Gastrocnemius medialis (tissue), 4 donors: ENCODE measurements at regions not wholly inside any gene's neighbourhood (a gene's known extent, or its start where the extent isn't known, plus 50 kb on each side); places are given as distances from the start of the nearest gene placed in this dataset.

Source experiments
- ATAC-seq, 2 donors: fragments of 150-250 bp; one replicate each; pipeline ENCODE4 v1.9.1; 2016
- DNase-seq, 2 donors: peaks; one replicate each; pipeline ENCODE4 v3.0.0-alpha.2; 2019
- H3K27ac ChIP-seq, 4 donors: fragments of 200-600 bp; sonication (generic); 1 replicate in 1 of 4; 2 replicates in 3 of 4; pipeline ENCODE4 v1.5.1; 2016 to 2018; ENCODE audit warnings: mild to moderate bottlenecking in 2 of 4, moderate library complexity in 1 of 4
- H3K27me3 ChIP-seq, 3 donors: fragments of 200-600 bp; sonication (generic) in 2 of 3; 1 replicate in 1 of 3; 2 replicates in 2 of 3; pipeline versions ENCODE4 v1.5.1 to v1.6.0; 2016 to 2019; ENCODE audit warnings: mild to moderate bottlenecking in 1 of 3, moderate library complexity in 1 of 3
- H3K36me3 ChIP-seq, 2 donors: fragments of 200-600 bp; sonication (generic) in 1 of 2; one replicate each; pipeline ENCODE4 v1.5.1; 2017 to 2018
- H3K4me1 ChIP-seq, 2 donors: fragments of 200-600 bp; sonication (generic) in 1 of 2; one replicate each; pipeline ENCODE4 v1.5.1; 2016 to 2017; ENCODE audit warnings: mild to moderate bottlenecking in 2 of 2
- H3K4me3 ChIP-seq, 4 donors: fragments of 200-600 bp; sonication (generic) in 3 of 4; 1 replicate in 1 of 4; 2 replicates in 3 of 4; pipeline ENCODE4 v1.5.1; 2016 to 2019; ENCODE audit warnings: mild to moderate bottlenecking in 2 of 4
- H3K9me3 ChIP-seq, 3 donors: fragments of 200-600 bp; sonication (generic) in 2 of 3; 1 replicate in 1 of 3; 2 replicates in 2 of 3; pipeline ENCODE4 v1.5.1; 2016 to 2019
- POLR2A ChIP-seq, 2 donors: fragments of 450-650 bp; IDR thresholded peaks; one replicate each; pipeline ENCODE4 v1.6.1; 2017; ENCODE audit warnings: antibody characterized with exemption in 2 of 2, mild to moderate bottlenecking in 2 of 2, moderate library complexity in 2 of 2
- in situ Hi-C, 4 donors: fragments of 200-750 bp; cut with MboI; loops; one replicate each; pipeline versions ENCODE4 v1.15.0 to v1.8.0; 2017; ENCODE audit warnings: low sequenced_read_pairs in 4 of 4
- intact Hi-C: fragments of 100-400 bp; cut with DNase I; formaldehyde crosslinking; loops from one replicate; pipeline ENCODE4 v1.15.1; 2023; ENCODE audit warnings: low total_unique reads
- TF ChIP-seq, protein P1 (sequence below), 5 experiments: fragments of 450-650 bp in 3 of 5; fragments of 200-600 bp in 2 of 5; sonication (generic) in 2 of 5; IDR thresholded peaks in 4 of 5; conservative IDR thresholded peaks in 1 of 5; 1 replicate in 4 of 5; 2 replicates in 1 of 5; pipeline ENCODE4 v1.5.1; 2016 to 2019; ENCODE audit warnings: antibody characterized with exemption in 5 of 5, mild to moderate bottlenecking in 3 of 5, moderate library complexity in 3 of 5

DNA sequence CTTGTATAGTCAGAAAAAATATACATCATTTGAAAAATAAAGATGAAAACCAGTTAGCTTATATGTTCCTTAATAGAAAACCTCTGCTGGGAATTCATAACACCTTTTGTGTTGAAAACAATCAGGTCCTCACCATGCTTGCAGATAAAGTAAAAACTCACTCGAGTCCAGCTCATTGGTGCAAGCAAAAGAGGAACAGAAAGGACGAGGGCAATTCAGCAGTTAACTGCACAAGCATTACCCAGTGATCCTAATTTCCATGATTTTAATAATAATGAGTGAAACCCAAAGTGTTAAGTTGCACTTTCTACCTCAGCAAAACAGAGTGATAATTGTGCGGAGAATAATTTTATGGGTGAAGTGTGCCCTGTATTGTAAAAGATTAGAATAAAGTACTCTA, 839.9 kb downstream of the BCL11A start:
- no peaks in the 10 kb centered on the region for H3K36me3 ChIP-seq
- no peak for ATAC-seq
- H3K27ac ChIP-seq, result no peak overlapping the region
- no peak overlapping the region for H3K4me3 ChIP-seq
- intact Hi-C loops, result no loop called here
- no peaks in the 10 kb centered on the region for H3K9me3 ChIP-seq
- DNase-seq, result no peak
- no peaks in the 10 kb centered on the region for H3K27me3 ChIP-seq
- in situ Hi-C loops, result no loop called here
- no peak for TF ChIP-seq POLR2A (IDR thresholded peaks at IDR 0.05)
- TF ChIP-seq, protein P1, sequence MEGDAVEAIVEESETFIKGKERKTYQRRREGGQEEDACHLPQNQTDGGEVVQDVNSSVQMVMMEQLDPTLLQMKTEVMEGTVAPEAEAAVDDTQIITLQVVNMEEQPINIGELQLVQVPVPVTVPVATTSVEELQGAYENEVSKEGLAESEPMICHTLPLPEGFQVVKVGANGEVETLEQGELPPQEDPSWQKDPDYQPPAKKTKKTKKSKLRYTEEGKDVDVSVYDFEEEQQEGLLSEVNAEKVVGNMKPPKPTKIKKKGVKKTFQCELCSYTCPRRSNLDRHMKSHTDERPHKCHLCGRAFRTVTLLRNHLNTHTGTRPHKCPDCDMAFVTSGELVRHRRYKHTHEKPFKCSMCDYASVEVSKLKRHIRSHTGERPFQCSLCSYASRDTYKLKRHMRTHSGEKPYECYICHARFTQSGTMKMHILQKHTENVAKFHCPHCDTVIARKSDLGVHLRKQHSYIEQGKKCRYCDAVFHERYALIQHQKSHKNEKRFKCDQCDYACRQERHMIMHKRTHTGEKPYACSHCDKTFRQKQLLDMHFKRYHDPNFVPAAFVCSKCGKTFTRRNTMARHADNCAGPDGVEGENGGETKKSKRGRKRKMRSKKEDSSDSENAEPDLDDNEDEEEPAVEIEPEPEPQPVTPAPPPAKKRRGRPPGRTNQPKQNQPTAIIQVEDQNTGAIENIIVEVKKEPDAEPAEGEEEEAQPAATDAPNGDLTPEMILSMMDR (IDR thresholded peaks at IDR 0.05 in 4 of 5, conservative IDR thresholded peaks at IDR 0.05 in 1 of 5), result no peak
- no peaks in the 10 kb centered on the region for H3K4me1 ChIP-seq

DNA sequence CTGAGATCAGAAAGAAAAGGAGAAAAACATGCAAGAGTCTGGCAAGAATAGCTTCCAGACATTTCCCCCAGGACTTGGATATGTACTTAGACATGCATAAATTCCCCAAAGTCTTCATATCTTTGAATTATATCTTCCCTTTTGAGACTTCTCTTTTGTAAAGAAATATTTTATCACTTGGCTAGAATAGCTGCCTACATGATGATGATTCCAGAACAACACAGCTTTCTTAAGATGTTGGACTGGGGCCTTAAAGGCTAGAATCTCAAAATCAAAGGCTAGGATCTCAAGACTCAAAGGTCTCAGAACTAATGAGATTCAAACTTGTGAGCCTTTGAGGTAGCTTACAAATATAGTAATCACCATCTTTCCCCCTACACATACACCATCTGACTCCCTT, 842.3 kb downstream of the BCL11A start:
- in situ Hi-C loops, result no loop called here
- TF ChIP-seq, protein P1 (IDR thresholded peaks at IDR 0.05 in 4 of 5, conservative IDR thresholded peaks at IDR 0.05 in 1 of 5), result no peak
- no peak for TF ChIP-seq POLR2A (IDR thresholded peaks at IDR 0.05)
- DNase-seq, result no peak
- H3K27me3 ChIP-seq, result no peaks in the 10 kb centered on the region
- H3K27ac ChIP-seq, result no peak overlapping the region
- H3K9me3 ChIP-seq, result no peaks in the 10 kb centered on the region
- no peaks in the 10 kb centered on the region for H3K36me3 ChIP-seq
- ATAC-seq, result no peak
- intact Hi-C loops, result no loop called here
- H3K4me1 ChIP-seq, result no peaks in the 10 kb centered on the region
- H3K4me3 ChIP-seq, result no peak overlapping the region

DNA sequence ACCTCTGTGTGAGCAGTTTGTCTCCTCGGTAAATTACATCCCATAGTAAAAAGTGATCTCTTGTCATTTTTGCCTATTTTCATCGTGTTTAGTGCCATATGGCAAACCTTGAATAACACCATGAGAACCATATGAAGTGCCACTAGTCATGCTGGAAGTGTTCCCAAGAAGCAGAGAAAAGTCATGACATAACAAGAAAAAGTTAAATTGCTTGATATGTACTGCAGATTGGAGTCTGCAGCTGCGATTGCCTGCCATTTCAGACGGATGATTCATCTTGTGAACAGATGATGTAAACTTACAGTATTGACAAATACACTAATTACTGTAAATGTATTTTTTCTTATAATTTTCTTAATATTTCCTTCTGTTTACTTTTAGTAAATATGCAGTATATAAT, 846.7 kb downstream of the BCL11A start:
- DNase-seq, result no peak
- Histone ChIP-seq H3K36me3 (no peaks in the 10 kb centered on the region), H3K27me3 (no peaks in the 10 kb centered on the region), H3K4me1 (no peaks in the 10 kb centered on the region), H3K27ac (no peak overlapping the region), H3K4me3 (no peak overlapping the region), H3K9me3 (no peaks in the 10 kb centered on the region)
- ATAC-seq, result no peak
- no peak for TF ChIP-seq POLR2A (IDR thresholded peaks at IDR 0.05)
- TF ChIP-seq, protein P1 (IDR thresholded peaks at IDR 0.05 in 4 of 5, conservative IDR thresholded peaks at IDR 0.05 in 1 of 5), result no peak
- intact Hi-C loops, result no loop called here
- in situ Hi-C loops, result no loop called here

DNA sequence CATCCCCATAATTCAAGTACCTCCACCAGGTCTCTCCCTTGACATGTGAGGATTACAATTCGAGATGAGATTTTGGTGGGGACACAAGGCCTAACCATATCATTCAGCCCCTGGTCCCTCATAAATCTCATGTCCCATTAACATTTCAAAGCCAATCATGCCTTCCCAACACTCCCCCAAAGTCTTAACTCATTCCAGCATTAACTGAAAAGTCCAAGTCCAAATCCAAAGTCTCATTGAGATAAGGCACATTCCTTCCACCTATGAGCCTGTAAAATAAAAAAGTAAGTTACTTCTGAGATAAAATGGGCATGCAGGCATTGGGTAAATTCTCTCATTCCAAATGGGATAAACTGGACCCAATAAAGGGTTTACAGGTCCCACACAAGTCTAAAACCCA, 849.7 kb downstream of the BCL11A start:
- ATAC-seq (no peak), DNase-seq (no peak)
- in situ Hi-C loops, result no loop called here
- H3K27ac ChIP-seq, result no peak overlapping the region
- intact Hi-C loops, result no loop called here
- TF ChIP-seq POLR2A (IDR thresholded peaks at IDR 0.05), result no peak
- no peaks in the 10 kb centered on the region for H3K9me3 ChIP-seq
- H3K27me3 ChIP-seq, result no peaks in the 10 kb centered on the region
- H3K36me3 ChIP-seq, result no peaks in the 10 kb centered on the region
- H3K4me1 ChIP-seq, result no peaks in the 10 kb centered on the region
- no peak overlapping the region for H3K4me3 ChIP-seq

DNA sequence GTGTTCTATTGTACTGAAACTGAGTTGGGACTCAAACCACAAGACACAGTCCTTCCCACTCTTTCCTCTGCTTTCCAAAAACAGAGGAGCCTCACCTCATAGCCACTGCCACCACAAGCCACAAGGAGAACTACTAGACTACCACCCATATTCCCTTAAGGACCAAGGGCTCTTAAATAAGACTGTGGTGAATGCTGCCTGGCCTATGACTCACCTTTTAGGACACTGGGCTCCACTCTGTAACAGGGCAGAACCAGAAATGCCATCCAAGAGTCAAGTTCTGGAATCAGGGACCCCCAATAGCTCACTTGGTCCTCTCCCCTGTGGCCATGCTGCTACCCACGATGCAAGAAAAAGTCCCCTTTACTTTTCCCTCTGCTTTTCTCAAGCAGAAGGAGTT, 851.4 kb downstream of the BCL11A start:
- no peak for ATAC-seq
- no peak overlapping the region for H3K4me3 ChIP-seq
- intact Hi-C loops (no loop called here), in situ Hi-C loops (no loop called here)
- no peak for DNase-seq
- H3K27ac ChIP-seq, result no peak overlapping the region
- H3K36me3 ChIP-seq, result no peaks in the 10 kb centered on the region
- no peak for TF ChIP-seq POLR2A (IDR thresholded peaks at IDR 0.05)
- TF ChIP-seq, protein P1 (IDR thresholded peaks at IDR 0.05 in 4 of 5, conservative IDR thresholded peaks at IDR 0.05 in 1 of 5), result no peak
- H3K4me1 ChIP-seq, result no peaks in the 10 kb centered on the region
- no peaks in the 10 kb centered on the region for H3K9me3 ChIP-seq
- no peaks in the 10 kb centered on the region for H3K27me3 ChIP-seq
